ENCODE measurements at regions not wholly inside any gene's neighbourhood (a gene's known extent, or its start where the extent isn't known, plus 50 kb on each side); places are given as distances from the start of the nearest gene placed in this dataset.

DNA sequence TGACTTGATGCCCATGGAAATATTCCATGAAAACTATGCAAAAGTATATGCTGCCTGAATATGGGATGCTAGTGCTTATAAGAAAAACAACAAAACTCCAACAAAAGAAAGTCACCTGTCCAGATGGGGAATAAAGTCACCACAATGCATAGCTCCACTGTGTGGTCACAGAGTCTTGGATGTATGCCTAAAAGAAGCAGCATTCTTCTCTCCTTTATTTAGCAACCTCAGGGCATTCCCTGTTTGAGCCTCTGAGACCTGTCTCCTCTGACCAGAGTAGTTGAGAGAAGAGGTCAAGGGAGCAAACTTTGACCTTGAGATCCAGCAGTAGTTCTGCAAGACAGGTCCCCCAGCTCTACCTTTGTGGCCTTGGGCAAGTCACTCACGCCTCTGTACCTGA, 287.5 kb downstream of the MED10 start:
- CTCF ChIA-PET, result no interaction called here
- Histone ChIP-seq H3K9ac (replicated peaks; ENCODE audit: extremely low read depth, insufficient read depth, low read length) (no peak overlapping the region), H3K36me3 (ENCODE audit: control insufficient read depth in 2 of 2, extremely low read depth in 1 of 2, insufficient read depth in 2 of 2, low read length in 2 of 2) (no peaks in the 10 kb centered on the region), H3K79me2 (ENCODE audit: control insufficient read depth, insufficient read depth, low read length) (no peaks in the 10 kb centered on the region), H3K9me3 (replicated peaks; ENCODE audit: control insufficient read depth, insufficient read depth, low read length) (peaks cover 3% of the 10 kb centered on the region), H3K4me1 (ENCODE audit: control insufficient read depth, extremely low read depth, insufficient read depth, low read length) (no peaks in the 10 kb centered on the region), H4K20me1 (replicated peaks; ENCODE audit: control insufficient read depth, extremely low read depth, insufficient read depth, low read length) (no peaks in the 10 kb centered on the region), H3K9me1 (replicated peaks; ENCODE audit: control insufficient read depth, extremely low read depth, insufficient read depth, low read length) (no peaks in the 10 kb centered on the region), H3K4me3 (replicated peaks in 1 of 3; ENCODE audit: insufficient read depth in 1 of 3, low read depth in 1 of 3, low read length in 3 of 3) (no peak overlapping the region), H3K27ac (ENCODE audit: insufficient read depth, low read depth, low read length) (no peak overlapping the region), H3K27me3 (ENCODE audit: control insufficient read depth in 2 of 2, insufficient read depth in 2 of 2, low read length in 2 of 2) (no peaks in the 10 kb centered on the region), H2AFZ (ENCODE audit: low read depth, low read length) (no peak overlapping the region), H3K4me2 (ENCODE audit: insufficient read depth, low read length) (no peak overlapping the region)
- FAIRE-seq, result no peak
- POLR2A ChIA-PET, result no interaction called here
- dilution Hi-C loops (cut with MboI; ENCODE audit: extremely low pct_ligation_motif_present, low sequenced_read_pairs), result no loop called here
- intact Hi-C loops (cut with micrococcal nuclease), result no loop called here
- TF ChIP-seq MYC (IDR thresholded peaks at IDR 0.05; ENCODE audit: low read depth, low read length), result no peak
- no peak for TF ChIP-seq POLR2AphosphoS5 (IDR thresholded peaks at IDR 0.05; ENCODE audit: insufficient read depth, low read depth, low read length)
- no peak for TF ChIP-seq EZH2 (IDR thresholded peaks at IDR 0.05; ENCODE audit: borderline replicate concordance, low read depth, low read length, severe bottlenecking)
- no peak for TF ChIP-seq POLR2A (IDR thresholded peaks at IDR 0.05; ENCODE audit: low read depth, low read length)
- TF ChIP-seq FOS (IDR thresholded peaks at IDR 0.05; ENCODE audit: borderline replicate concordance, insufficient read depth, low read length), result no peak
- no peak for TF ChIP-seq GATA2 (IDR thresholded peaks at IDR 0.05; ENCODE audit: insufficient read depth, insufficient read length, low read depth, low read length)
- no TSS peak for BruUV-seq (replicated peaks)
- DNase-seq (ENCODE audit: low read depth, low spot score), result no peak

DNA sequence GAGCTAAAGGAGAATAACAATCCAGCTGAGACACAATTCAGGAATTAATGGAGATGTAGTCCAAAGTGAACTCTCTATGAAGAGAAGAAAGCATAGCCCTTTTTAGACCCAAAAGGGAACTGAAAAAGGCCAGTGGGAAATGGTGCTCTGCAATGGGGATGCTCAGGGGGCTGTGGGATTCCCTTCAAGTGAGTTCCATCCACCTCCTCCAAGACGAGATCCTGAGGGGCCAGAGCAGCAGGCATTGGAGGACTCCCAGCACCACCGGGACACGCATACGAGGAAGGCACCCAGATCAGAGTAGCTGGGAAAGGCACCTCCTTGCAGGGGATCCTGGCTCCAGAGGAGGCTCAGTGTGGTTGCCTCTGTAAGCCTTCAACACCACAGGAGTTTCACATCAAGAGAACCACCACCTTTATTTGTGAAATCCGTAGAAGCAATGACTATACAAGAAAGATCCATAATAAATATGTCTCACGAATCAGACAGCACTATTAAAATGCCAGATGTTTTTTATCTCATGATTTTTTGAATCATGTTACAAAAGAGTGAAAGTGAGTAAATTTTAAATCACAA, 288.2 kb downstream of the MED10 start:
- Histone ChIP-seq H3K4me3 (replicated peaks in 1 of 3; ENCODE audit: insufficient read depth in 1 of 3, low read depth in 1 of 3, low read length in 3 of 3) (no peak overlapping the region), H3K9me1 (replicated peaks; ENCODE audit: control insufficient read depth, extremely low read depth, insufficient read depth, low read length) (no peaks in the 10 kb centered on the region), H3K9me3 (replicated peaks; ENCODE audit: control insufficient read depth, insufficient read depth, low read length) (peaks cover 3% of the 10 kb centered on the region), H2AFZ (ENCODE audit: low read depth, low read length) (no peak overlapping the region), H3K36me3 (ENCODE audit: control insufficient read depth in 2 of 2, extremely low read depth in 1 of 2, insufficient read depth in 2 of 2, low read length in 2 of 2) (no peaks in the 10 kb centered on the region), H3K27me3 (ENCODE audit: control insufficient read depth in 2 of 2, insufficient read depth in 2 of 2, low read length in 2 of 2) (no peaks in the 10 kb centered on the region), H3K27ac (ENCODE audit: insufficient read depth, low read depth, low read length) (no peak overlapping the region), H3K4me1 (ENCODE audit: control insufficient read depth, extremely low read depth, insufficient read depth, low read length) (no peaks in the 10 kb centered on the region), H4K20me1 (replicated peaks; ENCODE audit: control insufficient read depth, extremely low read depth, insufficient read depth, low read length) (no peaks in the 10 kb centered on the region), H3K79me2 (ENCODE audit: control insufficient read depth, insufficient read depth, low read length) (no peaks in the 10 kb centered on the region), H3K4me2 (ENCODE audit: insufficient read depth, low read length) (no peak overlapping the region), H3K9ac (replicated peaks; ENCODE audit: extremely low read depth, insufficient read depth, low read length) (no peak overlapping the region)
- BruUV-seq (replicated peaks), result no TSS peak
- intact Hi-C loops (cut with micrococcal nuclease) (no loop called here), dilution Hi-C loops (cut with MboI; ENCODE audit: extremely low pct_ligation_motif_present, low sequenced_read_pairs) (no loop called here)
- ChIA-PET POLR2A (no interaction called here), CTCF (no interaction called here)
- DNase-seq (ENCODE audit: low read depth, low spot score) (no peak), FAIRE-seq (no peak)
- TF ChIP-seq POLR2AphosphoS5 (IDR thresholded peaks at IDR 0.05; ENCODE audit: insufficient read depth, low read depth, low read length), result no peak
- TF ChIP-seq MYC (IDR thresholded peaks at IDR 0.05; ENCODE audit: low read depth, low read length), result no peak
- no peak for TF ChIP-seq FOS (IDR thresholded peaks at IDR 0.05; ENCODE audit: borderline replicate concordance, insufficient read depth, low read length)
- TF ChIP-seq POLR2A (IDR thresholded peaks at IDR 0.05; ENCODE audit: low read depth, low read length), result no peak
- TF ChIP-seq, protein P1, sequence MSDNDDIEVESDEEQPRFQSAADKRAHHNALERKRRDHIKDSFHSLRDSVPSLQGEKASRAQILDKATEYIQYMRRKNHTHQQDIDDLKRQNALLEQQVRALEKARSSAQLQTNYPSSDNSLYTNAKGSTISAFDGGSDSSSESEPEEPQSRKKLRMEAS (IDR thresholded peaks at IDR 0.05; ENCODE audit: insufficient read depth, insufficient read length), result no peak
- TF ChIP-seq EZH2 (IDR thresholded peaks at IDR 0.05; ENCODE audit: borderline replicate concordance, low read depth, low read length, severe bottlenecking), result no peak
- no peak for TF ChIP-seq JUN (IDR thresholded peaks at IDR 0.05; ENCODE audit: borderline replicate concordance, insufficient read depth, insufficient read length, low read depth)
- TF ChIP-seq GATA2 (IDR thresholded peaks at IDR 0.05; ENCODE audit: insufficient read depth, insufficient read length, low read depth, low read length), result no peak
- TF ChIP-seq, protein P2, sequence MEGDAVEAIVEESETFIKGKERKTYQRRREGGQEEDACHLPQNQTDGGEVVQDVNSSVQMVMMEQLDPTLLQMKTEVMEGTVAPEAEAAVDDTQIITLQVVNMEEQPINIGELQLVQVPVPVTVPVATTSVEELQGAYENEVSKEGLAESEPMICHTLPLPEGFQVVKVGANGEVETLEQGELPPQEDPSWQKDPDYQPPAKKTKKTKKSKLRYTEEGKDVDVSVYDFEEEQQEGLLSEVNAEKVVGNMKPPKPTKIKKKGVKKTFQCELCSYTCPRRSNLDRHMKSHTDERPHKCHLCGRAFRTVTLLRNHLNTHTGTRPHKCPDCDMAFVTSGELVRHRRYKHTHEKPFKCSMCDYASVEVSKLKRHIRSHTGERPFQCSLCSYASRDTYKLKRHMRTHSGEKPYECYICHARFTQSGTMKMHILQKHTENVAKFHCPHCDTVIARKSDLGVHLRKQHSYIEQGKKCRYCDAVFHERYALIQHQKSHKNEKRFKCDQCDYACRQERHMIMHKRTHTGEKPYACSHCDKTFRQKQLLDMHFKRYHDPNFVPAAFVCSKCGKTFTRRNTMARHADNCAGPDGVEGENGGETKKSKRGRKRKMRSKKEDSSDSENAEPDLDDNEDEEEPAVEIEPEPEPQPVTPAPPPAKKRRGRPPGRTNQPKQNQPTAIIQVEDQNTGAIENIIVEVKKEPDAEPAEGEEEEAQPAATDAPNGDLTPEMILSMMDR (IDR thresholded peaks at IDR 0.05; ENCODE audit: extremely low read depth in 1 of 2, insufficient read depth in 1 of 2, low read depth in 1 of 2, low read length in 2 of 2), result no peak
